GM18858 (cell line): ENCODE measurements at regions not wholly inside any gene's neighbourhood (a gene's known extent, or its start where the extent isn't known, plus 50 kb on each side); places are given as distances from the start of the nearest gene placed in this dataset.

Source experiments
- ATAC-seq: cut with Tn5 transposase; IDR thresholded peaks from one replicate; pipeline ENCODE4 v1.9.1; 2021; ENCODE audit not compliant: unreplicated experiment

DNA sequence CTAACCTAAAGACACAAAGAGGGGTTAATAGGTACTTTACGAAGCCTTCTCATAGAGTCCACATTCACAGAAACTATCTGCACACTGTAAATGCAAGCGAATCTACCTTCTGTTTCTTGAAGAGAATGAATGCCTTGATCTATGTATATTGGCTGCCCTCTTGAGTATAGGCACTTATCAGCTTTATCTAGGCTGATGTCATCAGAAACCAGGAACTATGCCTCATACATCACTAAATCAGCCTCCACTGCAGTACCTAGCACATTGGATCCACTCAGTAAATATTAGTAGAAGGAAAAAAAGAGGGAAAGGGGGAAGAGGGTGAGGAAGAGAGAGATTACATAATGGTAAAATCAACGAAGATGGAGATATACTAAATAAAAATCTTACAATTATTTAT is 477.1 kb downstream of the CAAP1 start:
- no peak for ATAC-seq

DNA sequence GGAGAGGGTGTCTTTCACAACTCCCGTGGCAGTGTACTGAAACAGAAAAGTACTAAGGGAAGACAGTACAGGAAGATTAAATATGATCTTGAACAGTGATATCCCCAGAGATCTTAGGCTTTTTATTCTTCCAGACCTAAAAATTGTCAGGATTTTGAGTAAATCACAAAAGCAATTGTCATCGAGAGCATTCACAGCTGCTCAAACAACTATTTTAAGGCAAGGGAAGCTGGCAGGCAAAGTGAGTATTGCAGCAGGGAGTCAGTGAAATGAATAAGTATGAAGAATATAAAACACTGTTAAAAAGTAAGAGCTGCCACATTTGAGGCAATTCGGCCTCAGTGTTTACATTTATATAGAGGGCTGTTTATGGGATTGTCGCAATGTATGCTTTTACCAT is 479.0 kb downstream of the CAAP1 start:
- ATAC-seq, result no peak

DNA sequence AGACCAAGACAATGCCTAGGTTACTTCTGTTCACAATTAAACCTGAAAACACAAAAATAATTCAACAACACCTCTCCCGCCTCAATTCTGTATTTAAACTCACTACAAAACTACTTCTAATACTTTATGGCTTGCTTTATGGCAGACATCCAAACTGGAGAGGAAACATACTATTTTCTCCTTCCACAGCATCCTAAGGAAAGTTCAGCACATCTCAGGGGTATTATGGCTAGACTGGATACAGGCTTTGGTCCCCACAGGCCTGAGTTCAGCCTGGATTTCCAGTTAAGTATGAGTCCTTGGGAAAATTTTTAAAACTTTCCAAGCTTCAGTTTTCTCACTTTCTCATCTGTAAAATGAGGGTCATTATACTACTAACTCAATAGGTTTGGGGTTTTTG is 480.2 kb downstream of the CAAP1 start:
- ATAC-seq, result no peak

DNA sequence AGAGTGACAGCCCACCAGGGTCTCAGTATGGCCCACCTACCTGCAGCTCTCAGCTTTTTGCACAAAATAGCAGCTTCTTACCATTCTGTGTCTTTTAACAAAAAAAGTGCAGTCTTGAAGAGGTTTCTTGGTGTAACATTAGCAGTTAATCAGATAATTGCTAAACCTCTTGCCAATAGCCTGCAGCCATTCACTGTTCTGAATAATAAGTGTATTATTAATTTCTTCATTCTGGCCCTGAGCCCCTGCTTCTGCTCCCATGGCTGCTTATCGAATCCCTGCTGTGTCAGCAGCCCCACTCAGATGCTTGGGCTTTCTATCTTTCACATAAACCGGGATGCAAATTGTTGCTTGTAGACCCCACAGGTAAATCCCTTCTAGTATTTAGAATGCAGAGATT is 485.9 kb downstream of the CAAP1 start:
- ATAC-seq, result no peak

DNA sequence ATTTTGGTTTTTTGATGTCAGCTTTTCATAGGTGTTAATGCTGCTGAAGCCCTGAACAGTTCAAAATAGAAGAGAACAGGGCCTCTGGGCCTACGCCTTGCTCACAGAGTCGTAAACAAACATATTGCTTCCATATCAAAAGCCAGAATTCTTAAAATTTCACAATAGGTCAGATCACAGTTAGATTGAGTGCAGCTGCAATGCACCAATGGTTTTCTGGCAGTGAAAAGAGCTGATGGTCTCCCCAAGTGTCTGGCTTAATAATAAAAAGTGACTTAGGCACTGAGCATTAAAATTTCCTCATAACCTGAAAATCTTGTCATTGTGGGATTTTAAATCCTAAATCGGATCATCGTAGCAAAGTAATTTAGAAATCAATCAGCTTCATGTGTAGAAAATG is 493.0 kb downstream of the CAAP1 start:
- ATAC-seq, result no peak

DNA sequence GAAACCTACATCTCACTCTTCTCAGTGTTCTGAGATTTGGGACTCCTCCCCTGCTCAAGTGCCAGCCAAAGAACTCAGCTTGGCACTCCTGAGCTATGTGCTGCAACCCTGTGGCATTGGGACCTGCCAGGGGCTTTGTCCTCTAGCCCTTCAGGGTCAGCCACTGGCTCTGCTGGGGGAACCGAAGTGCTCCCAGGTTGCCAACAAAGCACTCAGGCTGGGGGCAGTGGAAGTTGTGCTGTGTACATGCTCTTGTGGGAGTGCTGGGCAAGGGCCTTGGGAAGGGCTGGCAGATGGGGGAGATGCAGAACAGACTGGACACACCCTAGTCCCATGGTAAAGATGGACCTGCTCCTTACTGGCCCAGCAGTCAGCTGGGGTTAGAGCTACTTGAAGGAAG is 498.6 kb downstream of the CAAP1 start:
- no peak for ATAC-seq

DNA sequence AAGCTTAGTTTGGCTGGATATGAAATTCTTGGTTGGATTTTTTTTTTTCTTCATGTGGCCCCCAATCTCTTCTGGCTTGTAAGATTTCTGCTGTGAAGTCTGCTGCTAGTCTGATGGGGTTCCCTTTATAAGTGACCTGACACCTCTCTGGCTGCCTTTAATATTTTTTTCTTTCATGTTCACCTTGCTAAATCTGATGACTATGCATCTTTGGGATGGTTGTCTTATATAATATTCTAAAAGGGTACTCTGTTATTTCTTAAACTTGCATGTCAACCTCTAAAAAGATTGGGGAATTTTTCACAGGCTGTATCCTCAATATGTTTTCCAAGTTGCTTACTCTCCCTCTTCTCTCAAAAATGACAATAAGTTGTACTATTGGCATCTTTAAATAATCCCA is 500.0 kb downstream of the CAAP1 start:
- ATAC-seq, result no peak

DNA sequence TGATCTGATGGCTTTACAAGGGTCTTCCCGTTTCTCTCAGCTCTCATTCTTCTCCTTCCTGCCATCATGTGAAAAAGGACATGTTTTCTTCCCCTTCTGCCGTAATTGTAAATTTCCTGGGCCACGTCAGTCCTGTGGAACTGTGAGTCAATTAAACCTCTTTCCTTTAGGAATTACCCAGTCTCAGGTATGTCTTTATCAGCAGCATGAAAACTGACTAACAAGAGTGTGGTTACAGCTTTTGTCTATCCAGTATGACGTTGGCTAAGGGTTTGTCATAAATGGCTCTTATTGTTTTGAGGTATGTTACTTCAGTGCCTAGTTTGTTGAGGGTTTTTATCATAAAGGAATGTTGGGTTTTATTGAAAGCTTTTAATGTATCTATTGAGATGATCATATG is 501.6 kb downstream of the CAAP1 start:
- no peak for ATAC-seq

DNA sequence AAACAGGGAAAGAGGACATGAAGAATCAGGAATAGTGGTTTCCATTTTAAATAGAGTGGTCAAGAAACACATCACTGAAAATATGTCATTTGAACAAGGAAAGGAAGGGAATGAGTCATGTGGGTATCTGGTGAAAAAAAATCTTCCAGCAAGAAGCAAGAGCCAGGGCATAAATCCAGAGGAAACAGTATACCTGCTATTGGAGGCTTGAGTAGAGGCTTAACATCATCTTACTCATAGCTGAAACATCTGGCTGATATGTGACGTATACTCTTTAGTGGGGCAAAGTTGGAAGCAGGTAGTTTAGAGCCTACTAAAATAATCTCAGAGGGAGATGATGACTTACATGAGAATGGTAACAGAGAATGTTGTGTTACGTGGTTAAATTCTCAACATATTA is 517.2 kb downstream of the CAAP1 start:
- no peak for ATAC-seq

DNA sequence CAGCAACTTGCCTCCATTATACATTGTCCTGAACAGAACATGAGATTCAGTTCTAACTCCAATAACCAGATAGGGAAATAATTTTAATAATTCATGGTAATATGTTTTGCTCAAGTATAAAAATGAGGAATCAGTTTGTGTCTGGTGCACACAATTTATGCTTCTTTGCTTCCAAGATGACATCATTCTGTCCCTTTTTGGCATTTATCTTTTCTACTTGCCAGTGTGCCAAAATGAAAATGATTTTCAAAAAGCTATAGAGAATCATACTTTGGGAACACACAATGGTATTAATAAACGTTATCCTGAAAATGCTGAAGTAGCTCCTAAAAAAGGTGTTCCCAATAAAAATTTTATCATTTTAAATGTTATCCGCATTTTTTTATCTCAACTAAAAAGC is 519.0 kb downstream of the CAAP1 start:
- ATAC-seq, result no peak

DNA sequence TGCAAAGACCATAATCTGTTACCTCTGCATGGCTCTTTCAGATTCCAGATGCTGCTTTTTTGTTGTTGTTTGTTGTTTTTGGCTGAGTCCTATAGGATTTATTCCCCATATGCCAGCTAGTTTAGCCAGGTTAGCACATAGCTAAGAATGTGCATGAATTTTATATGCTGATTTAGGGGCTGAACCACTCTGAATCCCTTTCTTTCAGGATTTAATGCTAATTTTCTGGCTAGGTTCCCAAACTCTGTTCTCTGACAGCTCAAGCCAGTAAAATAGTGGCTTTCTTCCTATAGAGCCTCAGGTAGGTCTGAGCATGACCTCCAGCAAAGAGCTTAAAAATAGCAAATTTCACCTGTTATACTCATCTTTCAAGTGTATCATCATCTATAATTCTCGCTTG is 521.4 kb downstream of the CAAP1 start:
- ATAC-seq, result no peak

DNA sequence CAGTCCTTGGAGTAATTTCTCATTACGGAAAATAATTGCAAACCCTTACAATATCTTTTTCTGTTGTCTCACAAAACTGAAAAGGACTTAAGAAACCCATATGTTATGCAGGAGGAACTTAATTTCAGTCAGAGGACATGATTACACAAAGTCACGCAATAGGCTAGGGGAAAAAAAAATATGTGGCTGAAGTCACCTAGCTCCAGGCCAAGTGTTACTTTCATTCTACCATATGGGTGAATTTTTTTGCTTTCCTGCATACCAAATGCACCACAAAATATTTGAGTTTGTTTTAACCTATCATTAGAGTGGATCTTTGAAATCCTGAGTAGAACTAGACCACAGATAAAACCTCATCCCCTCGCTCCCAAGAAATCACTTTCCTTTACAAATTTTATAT is 523.5 kb downstream of the CAAP1 start:
- ATAC-seq, result no peak

DNA sequence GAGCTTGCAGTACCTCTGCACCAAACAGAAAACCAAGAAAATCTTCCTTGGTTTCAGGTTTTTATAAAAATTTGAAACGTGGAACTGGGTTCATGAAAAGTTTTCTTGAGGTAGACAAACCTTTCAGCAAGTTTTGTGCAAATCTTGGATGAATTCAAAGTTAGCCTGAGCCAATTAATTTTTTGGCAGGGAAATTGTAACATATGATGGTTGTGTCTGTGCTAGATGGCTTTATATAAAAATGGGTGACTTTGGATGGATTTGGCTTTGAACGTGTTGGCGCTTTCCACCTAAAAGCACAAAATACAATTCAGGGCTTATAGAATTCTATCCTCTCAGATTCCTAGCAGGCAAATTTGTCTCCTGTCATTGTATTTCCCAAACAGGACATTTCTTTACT is 524.4 kb downstream of the CAAP1 start:
- ATAC-seq, result no peak

DNA sequence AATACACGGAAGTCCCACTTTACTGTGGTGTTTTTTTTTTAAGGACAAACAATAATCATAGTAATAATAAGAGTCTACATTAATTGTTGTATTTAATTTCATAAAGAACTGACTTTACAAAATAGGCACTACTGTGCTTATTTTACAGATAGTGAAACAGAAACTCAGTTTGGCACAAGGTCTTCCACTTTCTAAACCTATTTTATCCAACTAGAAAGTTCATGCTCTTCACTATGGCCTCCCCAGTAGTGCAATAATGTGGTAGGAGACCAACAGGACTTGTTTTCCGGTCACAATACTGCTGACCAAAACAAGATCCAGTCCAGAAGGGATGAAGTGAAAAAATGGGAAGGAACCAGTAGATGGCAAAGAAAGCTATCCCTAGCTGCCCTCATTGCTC is 531.6 kb downstream of the CAAP1 start:
- ATAC-seq, result no peak

DNA sequence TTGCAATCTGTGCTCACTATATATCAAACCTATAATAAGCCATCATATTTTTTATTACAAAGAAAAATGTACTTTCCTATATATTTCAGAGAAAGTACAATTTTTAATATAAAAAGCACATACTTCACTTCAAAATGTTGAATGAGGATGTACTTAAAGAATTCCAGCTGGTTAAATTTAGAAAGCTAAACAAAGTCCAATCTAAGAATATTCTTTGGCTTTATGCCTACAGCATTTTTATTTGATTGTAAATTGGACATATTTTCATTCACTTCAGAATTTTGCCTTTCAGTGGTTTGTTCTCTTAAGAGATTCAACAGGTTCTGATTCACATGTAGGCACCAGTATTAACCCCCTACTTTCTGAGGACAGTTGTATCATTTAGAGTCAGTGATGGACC is 533.8 kb downstream of the CAAP1 start:
- ATAC-seq, result no peak

DNA sequence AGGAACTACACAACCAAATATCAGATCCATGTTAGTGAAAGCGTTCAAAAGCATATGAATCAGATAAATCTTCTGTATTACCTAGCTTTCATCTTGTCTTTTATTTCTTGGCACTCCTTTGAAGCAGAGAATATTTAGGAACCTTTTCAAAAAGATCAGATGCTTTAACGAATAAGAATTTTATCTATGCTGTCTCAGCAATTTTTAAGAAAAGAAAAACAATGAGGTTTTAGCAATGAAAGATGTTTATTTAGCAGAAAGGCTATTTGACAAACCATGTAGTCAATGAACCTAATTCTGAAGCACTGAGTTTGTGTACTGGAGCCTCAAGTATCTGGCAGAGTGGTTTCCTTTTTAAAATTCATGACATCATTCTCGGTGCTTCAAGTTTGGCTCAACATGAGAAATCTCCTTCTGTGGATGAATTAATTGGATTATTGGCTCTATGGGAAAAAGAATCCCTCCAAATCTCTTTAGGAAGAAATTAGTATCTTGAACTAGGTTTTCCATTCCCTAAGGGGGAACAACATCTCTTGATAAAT is 534.7 kb downstream of the CAAP1 start:
- ATAC-seq, result no peak

DNA sequence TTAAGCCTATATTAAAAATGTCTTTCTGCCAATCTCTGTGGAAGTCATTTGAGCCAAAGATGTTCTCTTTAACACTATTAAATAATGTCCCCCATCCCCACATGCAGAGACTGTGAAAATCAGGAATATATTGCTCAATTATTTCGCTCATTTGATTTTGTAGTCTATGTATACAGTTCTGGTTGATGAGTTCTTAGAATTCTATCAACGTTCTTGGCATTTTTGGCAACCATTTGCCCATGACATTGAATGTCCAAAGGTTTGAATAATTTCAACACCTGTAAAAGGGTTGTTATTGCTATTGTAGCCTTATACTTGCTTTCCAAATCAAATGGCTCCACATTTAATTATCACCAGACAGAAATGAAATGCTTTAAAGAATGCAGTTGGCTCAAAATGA is 536.1 kb downstream of the CAAP1 start:
- no peak for ATAC-seq

DNA sequence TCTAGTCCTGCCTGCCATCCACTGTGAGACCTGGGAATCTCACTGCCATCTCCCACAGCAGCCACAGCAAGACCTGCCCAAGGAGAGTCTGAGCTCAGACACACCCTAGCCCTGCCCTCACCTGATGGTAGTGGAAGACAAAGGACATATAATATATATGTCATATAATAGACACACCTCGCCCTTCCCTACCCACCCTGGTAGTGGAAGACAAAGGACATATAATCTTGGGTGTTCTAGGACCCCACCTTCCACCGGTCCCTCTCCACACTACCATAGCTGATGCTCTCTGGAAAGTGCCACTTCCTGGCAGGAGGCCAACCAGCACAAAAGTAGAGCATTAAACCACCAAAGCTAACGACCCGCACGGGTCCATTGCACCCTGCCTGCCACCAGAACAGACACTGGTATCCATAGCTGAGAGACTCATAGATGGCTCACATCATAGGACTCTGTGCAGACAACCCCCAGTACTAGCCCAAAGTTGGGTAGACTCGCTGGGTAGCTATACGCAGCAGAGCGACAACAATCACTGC is 545.6 kb downstream of the CAAP1 start:
- ATAC-seq, result no peak

DNA sequence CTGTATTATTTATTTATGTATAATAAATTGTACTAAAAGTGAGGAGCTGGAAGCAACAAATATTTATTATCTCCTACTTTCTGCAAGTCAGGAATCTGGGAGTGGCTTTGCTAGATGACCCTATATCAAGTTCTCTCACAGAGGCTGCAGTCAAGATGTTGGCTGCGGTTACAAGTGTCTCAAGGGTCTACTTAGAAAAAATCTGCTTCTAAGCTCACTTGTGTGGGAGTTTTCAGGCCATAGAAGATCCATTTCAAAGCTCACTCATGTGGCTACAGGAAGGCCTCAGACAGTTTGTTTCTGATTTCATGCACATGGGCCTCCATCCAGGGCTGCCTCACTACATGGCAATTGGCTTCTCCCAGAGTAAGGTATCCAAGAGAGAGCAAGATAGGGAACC is 551.1 kb downstream of the CAAP1 start:
- no peak for ATAC-seq

DNA sequence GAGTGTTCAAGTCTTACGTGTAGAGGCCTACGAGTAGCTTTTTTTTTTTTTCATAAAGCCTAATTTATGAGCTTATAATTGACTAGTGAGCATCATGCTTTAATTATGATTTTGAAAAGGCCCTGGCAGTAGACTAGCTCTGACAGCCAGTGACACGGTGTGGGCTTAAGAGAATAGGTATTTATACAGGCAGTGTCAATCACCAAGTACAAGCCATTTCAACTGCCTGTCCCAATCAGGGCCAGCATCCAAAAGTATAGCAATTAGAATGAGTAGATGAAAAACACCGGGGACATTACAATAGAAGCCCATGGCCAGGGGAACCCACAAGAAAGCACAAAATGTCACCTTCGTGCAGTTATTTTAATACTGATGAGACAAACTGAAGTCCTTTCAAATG is 552.8 kb downstream of the CAAP1 start:
- no peak for ATAC-seq

DNA sequence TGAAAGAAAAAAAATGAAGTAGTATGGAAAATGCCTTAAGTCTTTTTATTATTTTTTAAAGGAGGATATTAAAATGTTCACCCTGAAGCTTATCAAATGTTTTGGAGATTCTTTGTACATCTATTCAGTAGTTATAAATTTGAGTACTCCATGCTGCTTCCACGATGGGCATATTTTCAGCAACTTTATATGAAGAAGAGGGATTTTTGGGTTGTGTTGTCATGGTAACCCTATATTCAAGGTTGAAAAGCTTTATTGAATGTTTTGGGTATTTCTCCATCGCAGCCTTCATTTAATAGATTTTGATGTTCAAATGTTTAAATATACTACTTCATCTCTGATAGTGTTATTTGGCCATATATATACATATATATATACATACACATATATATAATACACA is 557.5 kb downstream of the CAAP1 start:
- no peak for ATAC-seq

DNA sequence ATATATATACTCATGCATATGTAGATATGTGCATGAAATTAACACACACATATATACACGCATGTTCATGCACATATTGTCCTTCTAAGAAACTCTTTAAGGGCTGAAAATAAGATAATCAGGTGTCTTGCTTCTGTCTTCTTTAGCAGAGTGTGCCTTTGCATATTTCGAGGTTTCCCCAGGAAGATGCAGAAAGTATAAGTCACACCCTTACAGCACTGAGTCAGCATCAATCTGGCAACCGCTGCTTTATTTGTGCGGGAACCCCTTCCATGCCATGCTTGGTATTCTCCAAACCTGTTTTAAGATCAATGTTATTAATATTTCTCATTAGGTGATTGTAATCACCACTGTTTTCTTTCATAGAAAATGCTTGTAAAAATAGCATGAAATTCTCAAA is 557.9 kb downstream of the CAAP1 start:
- ATAC-seq, result no peak

DNA sequence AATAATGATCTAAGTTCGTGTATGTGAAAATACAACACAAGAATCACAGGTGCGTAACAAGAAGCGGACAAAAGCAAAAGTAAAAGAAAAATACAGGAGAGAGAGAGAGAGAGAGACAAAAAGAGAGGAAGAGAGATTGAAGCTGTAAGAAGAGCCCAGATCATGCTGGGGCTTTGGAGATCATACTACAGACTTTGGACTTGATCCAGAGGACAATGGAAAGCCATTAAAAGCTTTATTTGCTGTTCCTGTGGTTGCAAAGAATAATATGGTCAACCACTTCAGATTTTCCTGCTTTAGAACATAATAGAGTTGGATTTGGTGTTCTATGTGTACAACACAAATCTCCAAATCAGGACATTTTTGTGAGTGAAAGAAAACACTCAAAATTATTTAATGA is 561.4 kb downstream of the CAAP1 start:
- ATAC-seq, result no peak

DNA sequence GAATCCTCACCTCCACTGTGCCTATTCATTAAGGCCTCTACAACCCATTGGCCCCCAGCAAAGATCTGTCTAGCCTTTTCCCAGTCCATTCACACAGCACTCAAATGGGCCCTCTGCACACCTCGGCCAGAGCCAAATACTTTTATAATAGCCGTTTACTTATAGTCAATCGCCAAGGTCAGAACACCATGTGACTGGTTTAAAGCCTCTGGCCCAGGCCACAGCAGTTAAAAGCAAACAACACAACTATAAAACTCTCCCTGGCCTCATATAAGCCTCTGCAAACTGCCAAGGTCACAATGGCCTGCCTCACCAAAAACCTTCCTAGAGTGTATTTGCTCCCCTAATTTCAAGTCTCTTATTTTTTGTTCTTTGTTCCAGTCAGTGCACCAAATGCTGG is 562.6 kb downstream of the CAAP1 start:
- ATAC-seq, result no peak
